Limb (tissue), 2 donors: ENCODE measurements at regions not wholly inside any gene's neighbourhood (a gene's known extent, or its start where the extent isn't known, plus 50 kb on each side); places are given as distances from the start of the nearest gene placed in this dataset.
"Not testable (repeated sequence)": the region's sequence is repeated elsewhere in the genome, so short reads cannot be mapped to it uniquely, and the experiment has no call there.

ENCODE experiments used
- DNase-seq, 2 donors: peaks; one replicate each; pipeline ENCODE4 v3.0.0-alpha.2; 2016; ENCODE audit errors: extremely low spot score in 2 of 2

DNA sequence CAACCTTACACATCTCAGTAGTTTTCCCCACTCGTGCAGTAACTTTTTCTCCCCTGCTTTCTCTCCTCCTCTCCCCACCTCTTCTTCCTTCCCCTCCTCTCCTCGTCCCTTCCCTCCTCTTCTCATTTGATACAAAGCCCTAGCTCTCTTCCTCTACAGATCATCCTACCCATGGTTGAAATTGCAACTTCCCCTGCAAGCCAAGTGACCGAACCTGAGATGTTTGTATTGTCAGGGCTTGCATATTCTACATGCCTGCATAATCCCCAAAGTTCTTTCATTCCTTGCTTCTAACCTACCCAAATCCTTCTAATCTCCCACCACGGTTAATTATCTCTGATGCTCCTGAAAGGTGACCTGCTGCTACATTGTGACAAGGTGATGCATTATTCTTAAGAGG, 408.6 kb upstream of the AMELY start:
- not testable (repeated sequence) for DNase-seq

DNA sequence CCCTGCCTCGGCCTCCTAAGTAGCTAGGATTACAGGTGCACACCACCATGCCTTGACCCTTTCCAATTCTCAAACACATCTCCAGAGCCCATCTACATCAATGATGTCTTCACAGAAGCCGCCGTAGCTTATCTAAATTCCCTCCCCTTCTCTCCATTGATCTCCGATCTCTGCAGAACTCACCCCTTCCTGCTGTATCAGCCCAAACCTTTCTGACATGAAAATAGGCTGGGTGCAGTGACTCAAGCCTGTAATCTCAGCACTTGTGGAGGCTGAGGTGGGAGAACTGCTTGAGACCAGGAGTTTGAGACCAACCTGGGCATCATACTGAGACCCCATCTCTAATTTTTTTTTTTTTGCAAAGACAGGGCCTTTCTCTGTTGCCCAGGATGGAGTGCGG, 406.6 kb upstream of the AMELY start:
- no peak for DNase-seq

DNA sequence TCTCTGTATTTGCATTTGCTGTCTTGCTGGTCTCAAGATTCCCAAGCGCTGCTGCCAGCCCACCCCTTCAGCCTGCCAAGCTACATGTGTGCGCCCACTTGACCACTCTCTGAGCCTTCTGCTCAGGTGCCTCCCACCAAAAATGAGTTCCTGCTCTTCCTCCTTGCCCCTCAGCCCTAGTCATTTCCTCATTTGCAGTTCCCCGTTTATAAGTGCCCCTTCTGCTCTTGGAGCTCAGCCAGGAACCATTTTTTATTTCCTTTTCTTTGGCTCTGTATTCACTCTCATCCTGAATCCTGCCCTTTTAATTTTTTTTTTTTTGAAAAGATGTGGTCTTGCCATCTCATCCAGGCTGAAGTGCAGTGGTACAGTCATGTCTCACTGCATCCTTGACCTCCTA, 406.0 kb upstream of the AMELY start:
- no peak for DNase-seq

DNA sequence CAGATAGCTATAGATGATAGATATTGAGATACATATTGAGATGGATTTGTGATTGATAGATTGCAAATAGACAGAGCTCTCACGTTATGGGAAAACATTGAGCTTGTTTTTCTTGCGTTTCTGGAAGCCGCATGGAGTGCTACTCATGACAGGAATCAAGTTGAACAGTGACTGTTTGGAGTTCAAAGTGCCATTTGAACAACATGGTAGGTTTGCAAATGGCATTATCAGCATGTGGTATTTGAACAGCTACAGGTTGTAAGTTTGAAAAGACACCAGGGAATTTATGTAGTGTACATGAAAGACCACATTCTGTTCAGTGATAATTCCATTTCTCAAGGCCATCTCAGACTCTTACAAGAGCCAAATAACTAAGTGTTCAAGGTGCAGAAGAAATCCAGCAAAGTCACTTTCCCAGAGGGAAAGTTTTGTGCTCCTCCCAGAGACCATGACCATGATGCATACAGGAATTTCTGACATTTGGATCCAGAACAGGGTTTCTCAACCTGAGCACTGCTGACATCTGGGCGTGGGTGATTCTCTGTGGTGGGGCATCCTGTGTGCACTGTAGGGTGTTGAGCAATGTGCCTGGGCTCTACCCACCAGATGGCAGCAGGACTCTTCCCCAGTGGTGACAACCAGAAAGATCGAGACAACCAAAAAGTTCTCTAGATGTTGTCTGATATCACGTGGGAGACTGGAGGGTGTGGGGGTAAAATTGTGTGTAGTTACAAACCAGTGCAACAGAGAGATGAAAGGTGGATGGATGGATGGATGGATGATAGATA, 399.1 kb upstream of the AMELY start:
- DNase-seq, result no peak

DNA sequence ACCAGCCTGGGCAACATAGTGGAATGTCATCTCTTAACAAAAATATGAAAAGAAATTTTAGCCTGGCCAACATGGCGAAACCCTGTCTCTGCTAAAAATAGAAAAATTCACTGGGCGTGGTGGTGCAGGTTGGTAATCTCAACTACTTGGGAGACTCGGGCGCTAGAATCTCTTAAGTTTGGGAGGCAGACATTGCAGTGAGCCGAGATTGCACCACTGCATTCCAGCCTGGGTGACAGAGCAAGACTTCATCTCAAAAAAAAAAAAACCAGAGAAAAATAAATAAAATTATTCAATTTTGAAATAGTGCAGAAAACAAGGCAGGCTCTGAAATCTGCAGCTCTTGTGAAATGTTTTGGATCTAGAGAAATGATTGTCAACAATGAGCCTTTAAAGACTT, 397.3 kb upstream of the AMELY start:
- DNase-seq, result no peak

DNA sequence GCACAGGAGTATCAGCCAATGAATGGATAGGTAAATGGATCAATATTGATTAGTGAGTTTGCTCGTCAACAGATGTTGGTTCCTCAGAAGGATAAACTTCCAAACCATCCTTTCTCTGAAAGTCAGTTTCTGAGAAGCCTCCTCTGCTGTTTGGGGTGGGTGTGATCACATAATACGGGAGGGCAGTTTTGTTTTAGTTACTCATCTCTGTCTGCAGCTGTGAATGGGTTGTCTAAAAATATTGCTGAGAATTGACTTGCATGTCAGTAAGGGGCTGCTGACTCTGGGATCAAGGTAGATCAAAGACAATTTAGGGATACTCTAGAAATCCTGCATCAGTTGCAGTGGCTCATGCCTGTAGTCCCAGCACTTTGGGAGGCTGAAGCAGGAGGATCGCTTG, 390.8 kb upstream of the AMELY start:
- DNase-seq, result no peak

DNA sequence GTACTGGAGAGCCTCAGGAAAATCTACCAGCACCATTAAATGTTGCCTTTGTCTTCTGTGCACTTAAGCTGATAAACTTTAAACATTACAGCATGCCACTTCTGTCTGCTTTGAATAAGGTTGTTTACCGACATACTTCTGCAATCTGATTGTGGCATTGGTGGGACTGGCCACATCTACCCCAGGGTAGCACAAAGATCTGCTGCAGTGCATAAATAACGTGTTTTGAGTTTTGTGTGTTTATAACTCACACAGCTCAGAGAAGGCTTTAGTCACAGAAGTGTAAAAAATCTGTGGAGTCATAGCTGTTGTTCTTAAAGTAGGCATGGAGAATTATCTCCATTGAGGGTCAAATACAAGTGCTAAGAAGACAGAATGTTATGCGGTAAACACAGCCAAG, 388.4 kb upstream of the AMELY start:
- DNase-seq, result no peak

DNA sequence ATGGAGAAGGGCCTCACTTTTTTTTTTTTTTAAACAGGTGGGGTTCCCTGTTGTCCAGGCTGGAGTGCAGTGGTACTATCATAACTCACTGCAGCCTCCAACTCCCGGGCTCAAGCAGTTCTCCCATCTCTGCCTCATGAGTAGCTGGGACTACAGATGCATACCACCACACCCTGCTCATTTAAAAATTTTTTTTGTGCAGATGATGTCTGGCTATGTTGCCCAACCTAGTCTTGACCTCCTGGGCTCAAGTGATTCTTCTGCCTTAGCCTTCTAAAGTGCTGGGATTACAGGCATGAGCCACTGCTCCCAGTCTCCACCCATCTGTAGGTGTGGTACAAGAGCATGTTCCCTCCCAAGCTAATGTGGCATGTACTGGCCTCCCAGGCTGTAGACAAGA, 380.6 kb upstream of the AMELY start:
- DNase-seq, result no peak

DNA sequence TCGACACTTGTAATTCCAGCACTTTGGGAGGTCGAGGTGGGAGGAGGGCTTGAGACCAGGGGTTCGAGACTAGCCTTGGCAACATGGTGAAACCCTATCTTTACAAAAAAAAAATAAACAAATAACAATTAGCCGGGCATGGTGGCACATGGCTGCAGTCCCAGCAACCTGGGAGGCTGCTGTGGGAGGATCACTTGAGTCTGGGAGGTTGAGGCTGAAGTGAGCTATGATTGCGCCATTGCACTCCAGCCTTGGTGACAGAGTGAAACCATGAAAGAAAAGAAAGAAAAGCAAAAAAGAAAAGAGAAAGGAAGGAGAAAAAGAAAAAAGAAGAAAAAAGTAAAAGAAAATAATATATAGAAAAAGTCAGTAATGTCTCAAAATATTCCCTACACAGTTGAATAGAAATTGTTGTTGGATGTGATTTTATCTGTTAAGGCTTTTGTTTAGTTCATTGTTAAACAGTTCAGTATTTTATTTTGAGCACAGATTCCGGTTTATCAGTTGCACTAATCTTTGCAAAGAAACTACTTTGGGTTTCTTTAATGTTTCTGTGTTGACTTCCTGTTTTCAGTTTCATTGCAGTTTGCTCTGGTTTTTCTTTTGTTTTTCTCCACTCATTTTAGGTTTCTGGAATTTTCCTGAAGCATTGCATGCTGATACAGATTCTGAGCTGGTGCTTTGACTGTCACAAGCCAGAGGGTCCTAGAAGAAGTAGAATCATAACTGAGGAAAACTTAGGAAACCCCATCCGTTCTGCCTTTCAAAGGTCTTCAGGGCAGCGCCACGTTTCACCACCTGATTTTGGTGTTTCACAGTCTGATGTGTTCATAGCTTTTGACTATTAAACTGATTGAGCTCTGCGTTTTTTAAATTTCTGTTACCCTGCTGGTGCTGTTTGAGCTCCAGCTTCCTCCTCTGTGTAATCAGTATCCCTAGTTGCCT, 378.6 kb upstream of the AMELY start:
- no peak for DNase-seq

DNA sequence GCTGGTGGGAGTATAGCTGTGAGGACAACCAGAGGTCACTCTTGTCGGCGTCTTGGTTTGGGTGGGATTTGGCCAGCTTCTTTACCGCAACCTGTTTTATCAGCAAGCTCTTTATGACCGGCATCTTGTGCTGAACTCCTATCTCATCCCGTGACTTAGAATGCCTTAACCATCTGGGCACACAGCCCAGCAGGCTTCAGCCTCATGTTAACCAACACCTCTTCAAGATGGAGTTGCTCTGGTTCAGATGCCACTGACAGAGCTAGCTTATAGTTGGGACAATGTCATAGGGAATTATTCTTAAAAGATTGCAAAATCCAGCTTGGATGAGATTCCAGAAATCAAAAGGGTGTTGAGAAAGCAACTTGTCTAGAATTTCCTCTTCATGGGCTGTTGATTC, 377.1 kb upstream of the AMELY start:
- no peak for DNase-seq

DNA sequence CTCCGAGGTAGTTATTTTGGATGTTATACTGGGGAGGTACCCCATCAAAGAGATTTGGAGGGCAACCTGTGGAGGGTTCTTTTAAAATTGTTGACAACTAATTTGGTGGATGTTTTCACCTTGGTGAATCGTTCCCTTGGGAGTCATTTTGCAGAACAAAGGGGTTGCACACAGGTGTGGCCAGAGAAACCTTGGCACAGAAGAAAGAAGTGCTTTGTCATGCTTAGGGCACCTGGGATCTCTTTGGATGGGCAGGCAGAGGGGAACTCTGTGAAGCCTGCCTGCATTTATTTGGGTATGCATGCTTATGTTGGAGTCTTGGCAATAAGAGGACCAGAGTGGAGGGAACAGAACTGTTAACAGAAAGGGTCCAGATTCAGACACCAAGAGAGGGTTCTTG, 376.4 kb upstream of the AMELY start:
- not testable (repeated sequence) for DNase-seq

DNA sequence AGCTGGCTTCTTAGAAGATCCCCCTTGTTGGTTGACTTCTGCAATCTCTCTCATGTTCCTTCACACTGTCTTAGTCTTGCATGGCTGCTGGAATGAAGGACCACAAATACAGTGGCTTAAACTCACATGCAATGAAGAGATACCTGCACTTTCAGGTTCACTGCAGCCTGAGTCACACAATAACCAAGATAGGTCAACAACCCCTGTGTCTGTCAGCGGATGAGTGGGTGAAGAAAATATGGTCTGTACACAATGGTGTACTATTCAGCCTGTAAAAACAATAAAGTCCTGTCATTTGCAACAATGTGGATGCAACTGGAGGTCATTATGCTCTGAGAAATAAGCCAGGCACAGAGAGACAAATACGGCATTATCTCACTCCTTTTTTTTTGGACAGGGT, 373.8 kb upstream of the AMELY start:
- DNase-seq, result no peak

DNA sequence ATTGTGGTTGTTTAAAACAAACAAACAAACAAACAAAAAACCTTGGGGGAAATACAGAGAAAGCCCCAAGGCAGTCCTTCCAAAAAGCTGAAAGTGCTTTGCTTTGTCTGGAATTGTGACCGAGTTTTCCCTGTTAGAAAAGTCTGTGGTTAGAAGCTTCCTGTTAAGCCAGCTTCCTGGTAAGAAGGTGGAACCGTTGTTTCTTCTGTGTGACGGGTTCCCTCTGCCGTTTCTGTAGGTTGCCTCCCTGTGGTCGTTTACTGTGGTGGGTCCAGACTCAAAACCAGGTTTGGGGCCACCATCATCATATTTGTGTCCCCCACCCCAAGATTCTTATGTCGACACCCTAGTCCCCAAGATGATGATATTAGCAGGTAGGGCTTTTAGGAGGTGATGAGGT, 371.4 kb upstream of the AMELY start:
- DNase-seq, result no peak

DNA sequence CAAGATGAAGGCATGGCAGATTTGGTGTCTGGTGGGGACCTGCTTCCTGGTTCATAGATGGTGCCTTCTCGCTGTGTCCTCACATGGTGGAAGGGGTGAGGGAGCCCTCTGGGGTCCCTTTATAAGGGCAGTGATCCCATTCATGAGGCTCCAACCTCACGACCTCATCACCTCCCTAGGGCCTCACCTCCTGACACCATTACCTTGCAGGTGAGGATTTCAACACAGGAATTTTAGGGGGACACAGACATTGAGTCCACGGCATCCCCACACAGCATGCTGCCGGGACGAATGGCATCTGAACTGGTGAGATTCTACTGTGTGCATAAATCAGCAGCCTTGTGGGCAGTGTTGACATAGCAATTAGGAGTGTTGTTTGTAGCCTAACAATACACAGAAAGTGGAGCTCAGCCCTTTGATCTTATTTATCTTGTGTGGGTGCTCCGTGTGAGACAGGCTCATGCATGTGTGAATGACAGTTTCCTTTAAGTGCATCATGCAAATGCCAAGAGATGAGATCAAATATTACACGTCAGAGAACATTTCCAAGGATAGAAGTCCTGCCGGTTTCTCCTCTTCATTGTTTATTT, 368.7 kb upstream of the AMELY start:
- DNase-seq, result not testable (repeated sequence)

DNA sequence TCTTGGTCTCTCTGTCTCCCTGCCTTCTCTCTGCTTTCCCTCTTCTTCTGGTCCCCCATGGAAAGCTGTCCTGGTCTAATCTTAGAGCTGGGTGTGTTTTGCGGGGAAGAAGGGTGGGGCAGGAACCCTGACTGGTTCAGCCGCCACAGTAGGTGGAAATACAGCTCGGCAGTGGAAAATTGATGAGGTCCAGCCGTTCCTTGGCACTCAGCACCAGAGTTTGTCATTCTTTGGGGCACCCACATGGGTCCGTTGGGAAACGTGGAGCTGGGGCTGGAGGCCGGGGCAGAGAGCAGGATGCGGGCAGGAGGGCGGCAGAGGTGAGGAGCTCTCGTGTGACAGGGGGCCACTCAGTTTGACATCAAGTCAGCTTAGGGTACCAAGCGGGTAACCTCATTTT, 364.2 kb upstream of the AMELY start:
- DNase-seq, result peak in 1 of 2 donors; percentile 23

DNA sequence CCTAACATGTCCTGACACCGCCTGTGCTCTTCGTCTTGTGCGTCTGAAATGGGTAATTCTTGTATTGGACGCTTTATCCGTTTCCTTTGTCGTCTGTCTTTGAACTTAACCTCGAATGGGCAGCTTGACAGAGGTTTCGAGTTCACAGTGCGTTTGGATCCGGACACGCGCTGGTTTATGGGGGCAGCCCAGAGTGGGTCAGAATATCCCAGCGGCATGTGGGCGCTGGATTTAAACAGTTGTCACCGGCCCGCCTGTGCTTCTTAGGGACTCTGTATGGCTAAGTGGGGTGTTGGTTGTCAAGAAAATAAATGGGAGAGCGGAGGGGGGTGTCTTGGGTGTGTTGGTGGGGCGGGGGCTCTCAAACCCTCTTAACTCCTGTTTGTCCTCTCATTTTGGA, 363.5 kb upstream of the AMELY start:
- DNase-seq, result no peak

DNA sequence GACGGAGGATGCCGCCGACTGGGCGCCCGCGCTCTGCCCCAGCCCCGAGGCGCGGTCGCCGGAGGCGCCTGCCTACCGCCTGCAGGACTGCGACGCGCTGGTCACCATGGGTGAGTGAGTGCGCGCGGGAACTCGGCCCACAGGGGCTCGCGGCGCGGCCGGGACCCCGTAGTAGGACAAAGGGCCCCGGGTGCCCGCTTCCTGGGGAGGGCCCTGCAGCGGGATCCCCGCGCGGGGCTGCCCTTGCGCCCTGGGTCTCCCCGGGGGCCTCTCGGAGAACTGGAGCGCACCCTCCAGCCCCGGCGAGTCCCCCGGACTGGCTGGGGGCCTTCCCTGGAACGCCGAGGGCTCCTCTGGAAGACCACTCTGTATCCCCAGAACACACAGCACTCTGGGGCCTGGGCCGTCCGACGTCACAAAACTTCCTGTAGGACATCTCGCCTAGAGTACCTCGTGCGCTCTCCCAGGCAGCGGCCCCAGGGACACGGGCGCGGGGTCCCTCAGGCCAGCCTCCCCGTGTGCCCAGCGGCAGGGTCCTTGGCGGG, 362.9 kb upstream of the AMELY start:
- peak in 1 of 2 donors; percentile 47 for DNase-seq

DNA sequence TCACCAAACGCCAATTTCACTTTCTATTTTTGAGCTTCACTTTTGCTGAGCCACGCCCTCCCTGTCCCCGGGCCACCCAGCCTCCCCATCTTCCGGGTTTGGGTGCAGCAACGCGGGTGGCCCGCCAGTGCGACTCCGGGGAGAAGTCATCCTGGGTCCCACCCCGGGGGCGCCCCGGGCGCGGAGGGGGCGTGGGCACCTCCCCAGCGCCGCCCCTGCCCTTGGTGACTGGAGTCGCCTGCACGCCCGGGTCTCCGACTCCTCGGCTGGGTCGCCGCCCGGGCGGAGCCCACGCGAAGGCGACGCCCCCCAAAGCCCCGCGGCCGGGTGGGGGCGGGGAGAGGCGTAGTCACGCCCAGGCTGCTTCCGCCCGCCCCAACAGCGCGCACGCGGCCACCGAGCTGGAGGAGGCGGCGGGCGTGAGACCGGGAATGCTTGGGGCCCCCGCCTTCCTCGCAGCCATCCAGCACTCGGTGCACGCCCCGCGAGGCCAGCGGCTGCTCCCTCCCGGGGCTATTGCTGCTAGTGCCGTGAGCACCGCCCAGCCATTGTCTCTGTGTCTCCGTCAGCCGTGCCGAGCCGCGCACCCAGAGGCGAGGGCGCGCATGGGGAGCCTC, 362.1 kb upstream of the AMELY start:
- DNase-seq, result peak; percentile 35 to 82

DNA sequence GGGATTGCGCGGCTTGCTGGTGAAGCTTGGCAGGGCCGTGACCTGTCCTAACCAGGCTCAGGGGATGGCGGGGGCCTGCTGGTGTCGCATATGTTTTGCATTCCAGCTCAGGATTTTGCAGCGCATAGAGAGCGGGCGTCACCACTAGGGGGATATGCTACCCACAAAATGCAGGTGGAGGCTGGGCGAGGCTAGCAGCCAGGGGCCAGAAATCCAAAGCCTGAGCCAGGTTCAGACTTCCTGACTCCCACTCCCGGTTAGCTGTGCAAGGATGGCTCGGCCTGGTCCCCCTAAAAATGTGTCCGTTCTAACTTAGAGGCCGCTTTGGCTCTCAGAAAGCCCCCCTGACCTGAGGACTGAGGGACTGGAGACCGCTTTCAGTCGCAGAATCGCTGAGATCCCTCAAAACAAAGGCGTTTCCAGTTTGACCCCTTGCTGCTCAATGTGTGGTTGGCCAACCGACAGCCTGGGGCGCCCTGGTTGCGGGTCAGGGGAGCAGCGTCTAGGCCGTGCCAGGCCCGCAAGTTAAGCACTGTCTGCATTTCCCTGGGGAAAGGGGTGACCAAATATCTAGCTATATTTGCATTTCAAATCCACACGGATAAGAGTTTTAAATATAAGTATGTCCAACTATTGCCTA, 361.1 kb upstream of the AMELY start:
- DNase-seq, result peak; percentile 30 to 75

DNA sequence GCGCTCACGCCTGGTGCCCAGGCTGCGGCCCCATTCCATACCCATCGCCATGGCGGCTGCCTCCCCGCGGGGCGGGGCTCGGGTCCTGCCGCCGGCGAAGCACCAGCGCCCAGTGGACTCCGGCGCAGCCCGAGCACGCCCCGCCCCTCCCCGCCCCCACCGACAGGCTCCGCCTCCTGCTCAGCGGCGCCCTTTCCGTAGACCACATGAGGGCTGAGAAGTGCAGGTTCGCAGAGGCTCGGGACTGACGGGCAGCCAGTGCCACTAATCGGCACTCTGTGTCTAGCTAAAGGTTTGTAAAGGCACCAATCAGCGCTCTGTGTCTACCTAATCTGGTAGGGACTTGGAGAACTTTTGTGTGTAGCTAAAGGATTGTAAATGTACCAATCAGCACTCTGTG, 352.2 kb upstream of the AMELY start:
- DNase-seq, result no peak

DNA sequence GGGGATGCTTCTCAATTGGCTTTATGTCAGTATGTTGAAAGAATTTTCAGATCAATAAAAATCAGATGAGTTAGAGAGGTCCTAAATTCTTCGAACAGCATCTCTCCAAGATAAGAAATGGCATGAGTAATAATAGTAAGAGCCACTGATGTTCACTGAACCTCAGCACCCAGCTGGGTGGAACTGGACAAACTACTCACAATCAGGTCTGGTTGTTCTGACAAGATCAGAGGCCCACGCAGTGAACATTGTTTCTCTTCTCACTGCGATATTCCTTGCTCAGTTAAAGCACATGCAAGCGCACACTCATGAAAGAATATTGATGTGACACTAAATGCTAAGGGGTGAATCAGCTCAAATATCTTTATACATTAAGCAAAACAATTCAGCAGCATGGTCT, 351.0 kb upstream of the AMELY start:
- DNase-seq, result no peak
